Heart left ventricle (tissue), 16 donors: ENCODE measurements at regions not wholly inside any gene's neighbourhood (a gene's known extent, or its start where the extent isn't known, plus 50 kb on each side); places are given as distances from the start of the nearest gene placed in this dataset.

ENCODE experiments used
- ATAC-seq, 4 donors: fragments of 200-7000 bp; cut with Tn5 transposase; one replicate each; pipeline ENCODE4 v1.9.1; 2020 to 2022; ENCODE audit warnings: moderate library complexity in 4 of 4, mild to moderate bottlenecking in 3 of 4, moderate number of reproducible peaks in 1 of 4
- DNase-seq, 5 donors: peaks; one replicate each; pipeline ENCODE4 v3.0.0-alpha.2; 2020
- H3K27ac ChIP-seq, 12 donors: fragments of 200-600 bp; sonication (generic) in 4 of 12; one replicate each; pipeline versions ENCODE4 v1.5.0 to v1.8.0; 2016 to 2022; ENCODE audit warnings: mild to moderate bottlenecking in 2 of 12
- H3K27me3 ChIP-seq, 9 donors: fragments of 200-600 bp; sonication (generic) in 2 of 9; one replicate each; pipeline versions ENCODE4 v1.5.1 to v1.8.0; 2016 to 2022; ENCODE audit warnings: mild to moderate bottlenecking in 3 of 9
- H3K36me3 ChIP-seq, 9 donors: fragments of 200-600 bp; sonication (generic) in 2 of 9; one replicate each; pipeline versions ENCODE4 v1.5.0 to v1.8.0; 2018 to 2022; ENCODE audit warnings: mild to moderate bottlenecking in 2 of 9
- H3K4me1 ChIP-seq, 12 donors: fragments of 200-600 bp; sonication (generic) in 4 of 12; one replicate each; pipeline versions ENCODE4 v1.5.0 to v1.8.0; 2016 to 2022; ENCODE audit warnings: mild to moderate bottlenecking in 3 of 12
- H3K4me3 ChIP-seq, 12 donors: fragments of 200-600 bp; sonication (generic) in 4 of 12; one replicate each; pipeline versions ENCODE4 v1.5.0 to v1.8.0; 2017 to 2022; ENCODE audit warnings: mild to moderate bottlenecking in 9 of 12, moderate library complexity in 4 of 12
- H3K9me3 ChIP-seq, 12 donors: fragments of 200-600 bp; sonication (generic) in 4 of 12; one replicate each; pipeline versions ENCODE4 v1.5.0 to v1.8.0; 2016 to 2022; ENCODE audit warnings: mild to moderate bottlenecking in 1 of 12
- POLR2A ChIP-seq, 2 donors: fragments of 450-650 bp; IDR thresholded peaks; one replicate each; pipeline ENCODE4 v1.6.1; 2017; ENCODE audit warnings: antibody characterized with exemption in 2 of 2, mild to moderate bottlenecking in 2 of 2, moderate library complexity in 2 of 2
- WGBS, 4 donors: extraction: QIAGEN DNeasy Blood & Tissue Kit in 2 of 4; methylation state at CpG; one replicate each; pipeline versions ENCODE4 v1.1.5 to v1.1.7; 2013 to 2018; 5-methylcytosine and 5-hydroxymethylcytosine counted together
- intact Hi-C, 10 donors: fragments of 100-400 bp; cut with DNase I; formaldehyde crosslinking; loops; one replicate each; pipeline versions ENCODE4 v1.11.1 to v1.14.2; 2022
- TF ChIP-seq, protein P1 (sequence below), 12 donors: fragments of 200-600 bp; sonication (generic) in 4 of 12; IDR thresholded peaks; one replicate each; pipeline versions ENCODE4 v1.5.0 to v1.8.0; 2018 to 2022; ENCODE audit warnings: antibody characterized with exemption in 12 of 12, mild to moderate bottlenecking in 5 of 12
- donor health status: ischemic (EF 13 %, LVEDD 7.1; RV severe dilation, severe dysfunction).
- donor health status: healthy with polysubstance abuse.
- donor health status: DM: no; HTN: yes; CAD: no.
- donor health status: DM: no; HTN: no; CAD: no.
- donor health status: ischemic (EF 25% LVEDD 6.9; RV normal size, moderate dysfunction).
- donor health status: ischemic (EF 25% LVEDD 5.7; RV mildly dilated, moderate dysfunction).
- donor health status: healthy.
- donor health status: DM: yes; HTN: yes; CAD: no.
- donor health status: ischemic (EF 35%, LVEDD 5.7; RV mildly dilated, moderate dysfunction).
- donor health status: nonischemic (EF 11% LVEDD 7.7; RV severe dilation, severe dysfunction).
- donor health status: DM: yes; HTN: yes; CAD: no.
- donor health status: PGD.
- donor health status: ischemic (EF 29% LVEDD 5.4; RV normal size, mild dysfunction).
- donor health status: nonischemic (EF 23%, LVEDD 6.1; RV moderate dilation, normal function).

DNA sequence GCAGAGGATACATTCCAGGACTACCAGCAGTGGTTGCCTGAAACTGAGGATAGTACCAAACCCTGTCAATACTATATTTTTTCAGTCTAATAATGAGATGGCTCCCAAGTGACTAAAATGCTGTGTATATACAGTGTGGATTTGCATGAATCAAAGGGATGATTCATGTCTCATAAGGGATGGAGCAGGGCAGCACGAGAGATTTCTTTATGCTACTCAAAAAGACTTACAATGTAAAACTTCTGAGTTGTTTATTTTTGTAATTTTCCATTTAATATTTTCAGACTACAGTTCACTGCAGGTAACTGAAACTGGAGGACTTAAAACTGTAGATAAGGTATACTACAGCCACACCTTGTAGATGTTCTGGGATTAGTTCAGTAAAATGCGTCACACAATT is 674.7 kb upstream of the SALL1 start:
- H3K36me3 ChIP-seq, result no peaks in the 10 kb centered on the region
- H3K27ac ChIP-seq, result no peak overlapping the region
- H3K27me3 ChIP-seq, result no peaks in the 10 kb centered on the region
- ATAC-seq (no peak), DNase-seq (no peak)
- H3K9me3 ChIP-seq, result no peaks in the 10 kb centered on the region
- WGBS, 4 donors, result 82 to 92% (median 87%) methylated on average over 2 of the region's 2 CpGs
- H3K4me3 ChIP-seq, result no peak overlapping the region
- H3K4me1 ChIP-seq, result no peaks in the 10 kb centered on the region
- TF ChIP-seq, protein P1, sequence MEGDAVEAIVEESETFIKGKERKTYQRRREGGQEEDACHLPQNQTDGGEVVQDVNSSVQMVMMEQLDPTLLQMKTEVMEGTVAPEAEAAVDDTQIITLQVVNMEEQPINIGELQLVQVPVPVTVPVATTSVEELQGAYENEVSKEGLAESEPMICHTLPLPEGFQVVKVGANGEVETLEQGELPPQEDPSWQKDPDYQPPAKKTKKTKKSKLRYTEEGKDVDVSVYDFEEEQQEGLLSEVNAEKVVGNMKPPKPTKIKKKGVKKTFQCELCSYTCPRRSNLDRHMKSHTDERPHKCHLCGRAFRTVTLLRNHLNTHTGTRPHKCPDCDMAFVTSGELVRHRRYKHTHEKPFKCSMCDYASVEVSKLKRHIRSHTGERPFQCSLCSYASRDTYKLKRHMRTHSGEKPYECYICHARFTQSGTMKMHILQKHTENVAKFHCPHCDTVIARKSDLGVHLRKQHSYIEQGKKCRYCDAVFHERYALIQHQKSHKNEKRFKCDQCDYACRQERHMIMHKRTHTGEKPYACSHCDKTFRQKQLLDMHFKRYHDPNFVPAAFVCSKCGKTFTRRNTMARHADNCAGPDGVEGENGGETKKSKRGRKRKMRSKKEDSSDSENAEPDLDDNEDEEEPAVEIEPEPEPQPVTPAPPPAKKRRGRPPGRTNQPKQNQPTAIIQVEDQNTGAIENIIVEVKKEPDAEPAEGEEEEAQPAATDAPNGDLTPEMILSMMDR (IDR thresholded peaks at IDR 0.05), result no peak
- TF ChIP-seq POLR2A (IDR thresholded peaks at IDR 0.05), result no peak
- intact Hi-C loops, result no loop called here

- DNase-seq, result no peak
- TF ChIP-seq POLR2A (IDR thresholded peaks at IDR 0.05), result no peak
- H3K9me3 ChIP-seq, result no peaks in the 10 kb centered on the region
- H3K27ac ChIP-seq, result no peak overlapping the region
- H3K36me3 ChIP-seq, result no peaks in the 10 kb centered on the region
- intact Hi-C loops, result no loop called here
- no peak overlapping the region for H3K4me3 ChIP-seq
- H3K4me1 ChIP-seq, result no peaks in the 10 kb centered on the region
- no peak for ATAC-seq
- H3K27me3 ChIP-seq, result no peaks in the 10 kb centered on the region
- WGBS, 4 donors, result 52 to 66% (median 59%) methylated on average over 2 of the region's 2 CpGs
Observed at GRCh38 chr16:51822471-51822870, 671.4 kb upstream of the SALL1 start.

DNA sequence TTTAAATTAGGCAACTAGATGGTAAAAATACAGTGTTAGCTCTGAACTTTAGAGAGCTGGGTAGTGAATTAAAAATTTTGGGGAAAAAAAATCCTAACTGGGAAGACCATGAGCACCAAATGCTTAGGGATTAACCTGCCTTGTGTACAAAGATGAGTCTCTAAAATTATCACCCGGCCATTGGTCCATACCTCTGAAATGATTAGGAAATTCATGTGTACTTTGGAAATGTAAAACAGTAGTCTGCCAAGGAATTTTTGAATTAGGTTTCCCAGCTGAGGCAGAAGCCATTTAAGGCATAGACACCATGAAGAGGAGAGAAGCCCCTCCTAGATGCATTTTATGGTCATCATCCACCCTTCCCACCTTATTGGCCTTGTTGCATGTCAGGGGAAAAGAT is 670.5 kb upstream of the SALL1 start:
- Histone ChIP-seq H3K27me3 (no peaks in the 10 kb centered on the region), H3K36me3 (no peaks in the 10 kb centered on the region), H3K4me1 (no peaks in the 10 kb centered on the region), H3K4me3 (no peak overlapping the region), H3K27ac (no peak overlapping the region), H3K9me3 (no peaks in the 10 kb centered on the region)
- intact Hi-C loops, result no loop called here
- TF ChIP-seq, protein P1 (IDR thresholded peaks at IDR 0.05), result no peak
- no peak for TF ChIP-seq POLR2A (IDR thresholded peaks at IDR 0.05)
- DNase-seq (no peak), ATAC-seq (no peak)
- WGBS, 4 donors, result 78 to 91% (median 88%) methylated on average over 1 of the region's 1 CpG

DNA sequence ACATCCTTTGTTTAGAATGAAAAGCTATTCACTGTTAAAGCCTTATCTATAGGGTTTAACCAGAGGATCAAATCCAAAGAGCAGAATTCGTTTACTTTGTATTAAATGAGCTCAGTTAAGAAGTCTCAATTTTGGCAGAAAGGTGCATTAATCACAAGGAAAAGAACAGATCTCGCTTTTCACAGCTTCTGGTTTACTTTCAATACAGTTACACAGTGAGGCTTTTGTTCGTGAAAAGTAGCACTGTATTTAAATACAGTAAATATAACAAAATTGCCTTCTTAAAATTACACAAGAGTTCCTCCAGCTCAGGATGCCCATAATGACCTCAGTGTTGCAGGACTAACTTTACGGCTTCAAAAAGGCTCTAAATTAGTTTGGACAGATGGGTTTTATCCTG is 669.1 kb upstream of the SALL1 start:
- H3K4me3 ChIP-seq, result no peak overlapping the region
- DNase-seq (no peak), ATAC-seq (no peak)
- no peaks in the 10 kb centered on the region for H3K9me3 ChIP-seq
- TF ChIP-seq, protein P1 (IDR thresholded peaks at IDR 0.05), result no peak
- TF ChIP-seq POLR2A (IDR thresholded peaks at IDR 0.05), result no peak
- H3K4me1 ChIP-seq, result no peaks in the 10 kb centered on the region
- 47 to 67% (median 56%) methylated on average over 4 of the region's 4 CpGs for WGBS, 4 donors
- H3K27me3 ChIP-seq, result no peaks in the 10 kb centered on the region
- no peaks in the 10 kb centered on the region for H3K36me3 ChIP-seq
- intact Hi-C loops, result no loop called here
- H3K27ac ChIP-seq, result no peak overlapping the region

- intact Hi-C loops, result loop anchor here in 8 of 10 donors (5.0 to 10.0 kb wide), 2 partner anchors 164 to 166 kb away; no protein-coding TSS in a partner anchor
- 30 to 38% (median 36%) methylated on average over 4 of the region's 4 CpGs for WGBS, 4 donors
- peak in 1 of 5 donors; percentile 24 for DNase-seq
Observed at GRCh38 chr16:51818342-51818944, 667.4 kb upstream of the SALL1 start.

More at GRCh38 chr16:51818342-51818944, 667.4 kb upstream of the SALL1 start:
- no peak for ATAC-seq
- TF ChIP-seq POLR2A (IDR thresholded peaks at IDR 0.05), result no peak
- TF ChIP-seq, protein P1 (IDR thresholded peaks at IDR 0.05), result peak in 11 of 12 donors; percentile 11 to 58 (median 40)
- Histone ChIP-seq H3K36me3 (no peaks in the 10 kb centered on the region), H3K27me3 (no peaks in the 10 kb centered on the region), H3K9me3 (peaks cover 0 to 5% (median 0%) of the 10 kb centered on the region in 12 donors), H3K4me1 (no peaks in the 10 kb centered on the region), H3K27ac (no peak overlapping the region), H3K4me3 (no peak overlapping the region)
